ENCODE measurements at regions not wholly inside any gene's neighbourhood (a gene's known extent, or its start where the extent isn't known, plus 50 kb on each side); places are given as distances from the start of the nearest gene placed in this dataset.

GRCh38 chr1:79264285-79264684 lies 257.8 kb upstream of the ADGRL4 start:
- H3K27me3 ChIP-seq (ENCODE audit: insufficient read depth, poor library complexity, severe bottlenecking), result no peaks in the 10 kb centered on the region
- H3K4me3 ChIP-seq (replicated peaks; ENCODE audit: insufficient read depth, low read length), result no peak overlapping the region
- no peak for DNase-seq (ENCODE audit: low read depth in 1 of 2, low spot score in 1 of 2)
- no peak for TF ChIP-seq REST (IDR thresholded peaks at IDR 0.05; ENCODE audit: insufficient replicate concordance, low read depth)
- no peak for TF ChIP-seq SPI1 (IDR thresholded peaks at IDR 0.05; ENCODE audit: borderline replicate concordance, low read depth)
- TF ChIP-seq POLR2AphosphoS5 (IDR thresholded peaks at IDR 0.05; ENCODE audit: low read depth), result no peak
- TF ChIP-seq GABPA (IDR thresholded peaks at IDR 0.05; ENCODE audit: low read depth), result no peak
- TF ChIP-seq CTCF (IDR thresholded peaks at IDR 0.05; ENCODE audit: insufficient read depth, low read length), result no peak
- no peak overlapping the region for H3K27ac ChIP-seq (replicated peaks)

- TF ChIP-seq GABPA (IDR thresholded peaks at IDR 0.05; ENCODE audit: low read depth), result no peak
- no peak for TF ChIP-seq REST (IDR thresholded peaks at IDR 0.05; ENCODE audit: insufficient replicate concordance, low read depth)
- TF ChIP-seq POLR2AphosphoS5 (IDR thresholded peaks at IDR 0.05; ENCODE audit: low read depth), result no peak
- TF ChIP-seq CTCF (IDR thresholded peaks at IDR 0.05; ENCODE audit: insufficient read depth, low read length), result no peak
- no peak for TF ChIP-seq SPI1 (IDR thresholded peaks at IDR 0.05; ENCODE audit: borderline replicate concordance, low read depth)
- Histone ChIP-seq H3K27ac (replicated peaks) (no peak overlapping the region), H3K27me3 (ENCODE audit: insufficient read depth, poor library complexity, severe bottlenecking) (no peaks in the 10 kb centered on the region), H3K4me3 (replicated peaks; ENCODE audit: insufficient read depth, low read length) (no peak overlapping the region)
- DNase-seq (ENCODE audit: low read depth in 1 of 2, low spot score in 1 of 2), result no peak
Measured at GRCh38 chr1:79262745-79263258, 256.3 kb upstream of the ADGRL4 start.

- H3K27me3 ChIP-seq (ENCODE audit: insufficient read depth, poor library complexity, severe bottlenecking), result no peaks in the 10 kb centered on the region
- H3K4me3 ChIP-seq (replicated peaks; ENCODE audit: insufficient read depth, low read length), result no peak overlapping the region
- DNase-seq (ENCODE audit: low read depth in 1 of 2, low spot score in 1 of 2), result no peak
- H3K27ac ChIP-seq (replicated peaks), result no peak overlapping the region
- TF ChIP-seq SPI1 (IDR thresholded peaks at IDR 0.05; ENCODE audit: borderline replicate concordance, low read depth) (no peak), CTCF (IDR thresholded peaks at IDR 0.05; ENCODE audit: insufficient read depth, low read length) (no peak), POLR2AphosphoS5 (IDR thresholded peaks at IDR 0.05; ENCODE audit: low read depth) (no peak), REST (IDR thresholded peaks at IDR 0.05; ENCODE audit: insufficient replicate concordance, low read depth) (no peak), GABPA (IDR thresholded peaks at IDR 0.05; ENCODE audit: low read depth) (no peak)
Measured at GRCh38 chr1:79259390-79260336, 253.1 kb upstream of the ADGRL4 start.
